ENCODE measurements at regions not wholly inside any gene's neighbourhood (a gene's known extent, or its start where the extent isn't known, plus 50 kb on each side); places are given as distances from the start of the nearest gene placed in this dataset.

GRCh38 chr1:55670331-55671082 is 455.3 kb upstream of the USP24 start:
- WGBS, 2 donors, result 20 to 30% methylated on average over 5 of the region's 5 CpGs
- Histone ChIP-seq H3K27me3 (no peaks in the 10 kb centered on the region), H3K9me3 (no peaks in the 10 kb centered on the region), H3K4me1 (peaks cover 0 to 21% (median 0%) of the 10 kb centered on the region in 4 donors), H3K36me3 (no peaks in the 10 kb centered on the region), H3K4me3 (peak overlapping the region in 2 of 4 donors; percentile 11 to 12), H3K27ac (peak overlapping the region; percentile 48 to 84 (median 74))
- TF ChIP-seq EP300 (IDR thresholded peaks at IDR 0.05) (peak in 1 of 2 donors; percentile 53), POLR2A (IDR thresholded peaks at IDR 0.05) (no peak), CTCF (IDR thresholded peaks at IDR 0.05) (peak in 1 of 5 experiments; percentile 23)
- no peak for DNase-seq (ENCODE audit: low spot score in 2 of 2)

GRCh38 chr1:55669293-55669692 is 454.1 kb upstream of the USP24 start:
- Histone ChIP-seq H3K9me3 (no peaks in the 10 kb centered on the region), H3K27ac (peak overlapping the region; percentile 43 to 84 (median 70)), H3K27me3 (no peaks in the 10 kb centered on the region), H3K4me3 (no peak overlapping the region), H3K4me1 (peaks cover 0 to 21% (median 0%) of the 10 kb centered on the region in 4 donors), H3K36me3 (no peaks in the 10 kb centered on the region)
- TF ChIP-seq CTCF (IDR thresholded peaks at IDR 0.05) (no peak), EP300 (IDR thresholded peaks at IDR 0.05) (peak in 1 of 2 donors; percentile 72), POLR2A (IDR thresholded peaks at IDR 0.05) (no peak)
- 60 to 65% methylated on average over 3 of the region's 3 CpGs for WGBS, 2 donors
- DNase-seq (ENCODE audit: low spot score in 2 of 2), result peak in 1 of 2 donors; percentile 43

GRCh38 chr1:55662875-55663274 is 447.7 kb upstream of the USP24 start:
- H3K36me3 ChIP-seq, result no peaks in the 10 kb centered on the region
- TF ChIP-seq POLR2A (IDR thresholded peaks at IDR 0.05) (no peak), CTCF (IDR thresholded peaks at IDR 0.05) (peak in 1 of 5 experiments; percentile 26), EP300 (IDR thresholded peaks at IDR 0.05) (no peak)
- H3K4me3 ChIP-seq, result no peak overlapping the region
- no peaks in the 10 kb centered on the region for H3K27me3 ChIP-seq
- no peak overlapping the region for H3K27ac ChIP-seq
- WGBS, 2 donors, result 90 to 95% methylated on average over 3 of the region's 3 CpGs
- no peaks in the 10 kb centered on the region for H3K9me3 ChIP-seq
- H3K4me1 ChIP-seq, result no peaks in the 10 kb centered on the region
- DNase-seq (ENCODE audit: low spot score in 2 of 2), result no peak

GRCh38 chr1:55658917-55659316 is 443.8 kb upstream of the USP24 start:
- H3K9me3 ChIP-seq, result no peaks in the 10 kb centered on the region
- TF ChIP-seq EP300 (IDR thresholded peaks at IDR 0.05) (no peak), CTCF (IDR thresholded peaks at IDR 0.05) (no peak), POLR2A (IDR thresholded peaks at IDR 0.05) (no peak)
- H3K36me3 ChIP-seq, result no peaks in the 10 kb centered on the region
- 82 to 91% methylated on average over 2 of the region's 2 CpGs for WGBS, 2 donors
- H3K4me1 ChIP-seq, result peaks cover 0 to 5% (median 0%) of the 10 kb centered on the region in 4 donors
- no peak overlapping the region for H3K4me3 ChIP-seq
- H3K27ac ChIP-seq, result peak overlapping the region in 1 of 4 donors; percentile 47
- DNase-seq (ENCODE audit: low spot score in 2 of 2), result no peak
- H3K27me3 ChIP-seq, result no peaks in the 10 kb centered on the region

- H3K4me3 ChIP-seq, result no peak overlapping the region
- H3K36me3 ChIP-seq, result no peaks in the 10 kb centered on the region
- peak overlapping the region in 2 of 4 donors; percentile 25 to 62 for H3K27ac ChIP-seq
- H3K27me3 ChIP-seq, result no peaks in the 10 kb centered on the region
- TF ChIP-seq EP300 (IDR thresholded peaks at IDR 0.05) (no peak), CTCF (IDR thresholded peaks at IDR 0.05) (no peak), POLR2A (IDR thresholded peaks at IDR 0.05) (no peak)
- no peaks in the 10 kb centered on the region for H3K9me3 ChIP-seq
- DNase-seq (ENCODE audit: low spot score in 2 of 2), result no peak
- H3K4me1 ChIP-seq, result peaks cover 0 to 18% (median 2%) of the 10 kb centered on the region in 4 donors
- 54 to 56% methylated on average over 4 of the region's 4 CpGs for WGBS, 2 donors
Observed at GRCh38 chr1:55654750-55655149, 439.6 kb upstream of the USP24 start.

Measured in tibial nerve (tissue), 4 donors.